DMS 273 (cell line): ENCODE measurements at regions not wholly inside any gene's neighbourhood (a gene's known extent, or its start where the extent isn't known, plus 50 kb on each side); places are given as distances from the start of the nearest gene placed in this dataset.

Experiments
- DNase-seq: peaks from one replicate; lab custom pipeline; 2025; ENCODE audit not compliant: unreplicated experiment; lab: John Stamatoyannopoulos, UW

- DNase-seq = no peak
These were observed 123.1 kb upstream of the EEPD1 start for GRCh38 chr7:36029853-36030515.

GRCh38 chr7:36032361-36032818 lies 120.7 kb upstream of the EEPD1 start:
- DNase-seq = no peak

GRCh38 chr7:36034020-36034419 lies 119.0 kb upstream of the EEPD1 start:
- DNase-seq = no peak

GRCh38 chr7:36035186-36035585 lies 117.9 kb upstream of the EEPD1 start:
- no peak for DNase-seq

GRCh38 chr7:36036590-36036989 lies 116.5 kb upstream of the EEPD1 start:
- no peak for DNase-seq

- peak; percentile 89 for DNase-seq
These were observed 115.9 kb upstream of the EEPD1 start for GRCh38 chr7:36037121-36037662.

GRCh38 chr7:36038063-36038721 lies 114.9 kb upstream of the EEPD1 start:
- DNase-seq = no peak

GRCh38 chr7:36039243-36039642 lies 113.8 kb upstream of the EEPD1 start:
- DNase-seq = no peak

- DNase-seq = no peak
These were observed 113.4 kb upstream of the EEPD1 start for GRCh38 chr7:36039671-36040070.

- DNase-seq = no peak
These were observed 112.4 kb upstream of the EEPD1 start for GRCh38 chr7:36040679-36041078.

- no peak for DNase-seq
These were observed 108.8 kb upstream of the EEPD1 start for GRCh38 chr7:36044101-36044892.

GRCh38 chr7:36045326-36045725 lies 107.7 kb upstream of the EEPD1 start:
- peak; percentile 54 for DNase-seq

GRCh38 chr7:36045830-36046341 lies 107.2 kb upstream of the EEPD1 start:
- DNase-seq = peak; percentile 95

GRCh38 chr7:36047091-36047658 lies 105.9 kb upstream of the EEPD1 start:
- DNase-seq = peak; percentile 82

GRCh38 chr7:36048141-36048901 lies 104.7 kb upstream of the EEPD1 start:
- DNase-seq = peak; percentile 96

GRCh38 chr7:36048902-36049240 lies 104.2 kb upstream of the EEPD1 start:
- peak; percentile 75 for DNase-seq

- DNase-seq = peak; percentile 87
These were observed 101.6 kb upstream of the EEPD1 start for GRCh38 chr7:36051501-36051900.

GRCh38 chr7:36053589-36053988 lies 99.5 kb upstream of the EEPD1 start:
- DNase-seq = no peak

- DNase-seq = no peak
These were observed 98.4 kb upstream of the EEPD1 start for GRCh38 chr7:36054637-36055036.

GRCh38 chr7:36055207-36055606 lies 97.8 kb upstream of the EEPD1 start:
- no peak for DNase-seq
